Thymus (tissue), 11 donors: ENCODE measurements at regions not wholly inside any gene's neighbourhood (a gene's known extent, or its start where the extent isn't known, plus 50 kb on each side); places are given as distances from the start of the nearest gene placed in this dataset.

Source experiments
- DNase-seq, 9 donors: peaks; one replicate each; pipeline ENCODE4 v3.0.0-alpha.2; 2013; ENCODE audit warnings: low spot score in 9 of 9, low read depth in 6 of 9, missing footprints in 1 of 9
- H3K27ac ChIP-seq, 2 donors: one replicate each; pipeline ENCODE4 v1.5.1; 2013; ENCODE audit warnings: control low read depth in 1 of 2, low read depth in 1 of 2, low read length in 1 of 2, mild to moderate bottlenecking in 1 of 2, moderate library complexity in 1 of 2
- H3K27me3 ChIP-seq, 2 donors: one replicate each; pipeline ENCODE4 v1.5.1; 2013; ENCODE audit warnings: low read length in 1 of 2; ENCODE audit not compliant: control insufficient read depth in 2 of 2, insufficient read depth in 1 of 2
- H3K36me3 ChIP-seq, 2 donors: one replicate each; pipeline ENCODE4 v1.5.1; 2013; ENCODE audit warnings: low read length in 1 of 2, mild to moderate bottlenecking in 1 of 2, moderate library complexity in 1 of 2; ENCODE audit not compliant: control insufficient read depth in 2 of 2, insufficient read depth in 2 of 2
- H3K4me1 ChIP-seq, 2 donors: one replicate each; pipeline ENCODE4 v1.5.1; 2013; ENCODE audit warnings: low read length in 2 of 2; ENCODE audit not compliant: control insufficient read depth in 2 of 2, insufficient read depth in 2 of 2
- H3K4me3 ChIP-seq, 2 donors: one replicate each; pipeline ENCODE4 v1.5.1; 2013; ENCODE audit warnings: low read length in 2 of 2, control low read depth in 1 of 2, mild to moderate bottlenecking in 1 of 2
- H3K9me3 ChIP-seq, 2 donors: one replicate each; pipeline ENCODE4 v1.5.1; 2013; ENCODE audit warnings: low read length in 1 of 2, mild to moderate bottlenecking in 1 of 2; ENCODE audit not compliant: control insufficient read depth in 2 of 2, insufficient read depth in 1 of 2
- WGBS: extraction: QIAGEN DNeasy Blood & Tissue Kit; methylation state at CpG from one replicate; pipeline ENCODE4 v1.1.7; 2013; 5-methylcytosine and 5-hydroxymethylcytosine counted together
- donor health status: healthy.

DNA sequence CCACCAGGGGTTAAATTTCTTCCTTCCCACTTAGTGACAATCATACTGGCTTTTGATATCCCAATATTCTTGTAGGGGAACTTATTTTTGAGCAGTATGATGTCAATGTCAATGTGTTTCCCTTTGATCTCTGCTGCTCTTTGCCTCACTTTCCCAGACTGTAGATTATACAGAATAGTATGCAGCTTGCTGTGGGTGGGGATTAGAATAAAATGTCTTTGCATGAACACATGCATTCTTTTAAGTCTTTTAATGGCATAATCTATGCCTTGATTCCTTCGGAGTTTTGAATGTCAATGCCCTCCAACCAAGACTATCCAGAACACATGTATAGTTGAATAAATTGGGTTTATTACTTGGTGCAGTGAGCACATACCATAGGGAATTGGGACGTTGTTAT lies 125.5 kb downstream of the IL20RB start:
- no peaks in the 10 kb centered on the region for H3K9me3 ChIP-seq
- 97% methylated on average over 2 of the region's 2 CpGs for WGBS
- no peak overlapping the region for H3K27ac ChIP-seq
- H3K27me3 ChIP-seq = no peaks in the 10 kb centered on the region
- no peak for DNase-seq
- H3K36me3 ChIP-seq = no peaks in the 10 kb centered on the region
- H3K4me3 ChIP-seq = no peak overlapping the region
- no peaks in the 10 kb centered on the region for H3K4me1 ChIP-seq

DNA sequence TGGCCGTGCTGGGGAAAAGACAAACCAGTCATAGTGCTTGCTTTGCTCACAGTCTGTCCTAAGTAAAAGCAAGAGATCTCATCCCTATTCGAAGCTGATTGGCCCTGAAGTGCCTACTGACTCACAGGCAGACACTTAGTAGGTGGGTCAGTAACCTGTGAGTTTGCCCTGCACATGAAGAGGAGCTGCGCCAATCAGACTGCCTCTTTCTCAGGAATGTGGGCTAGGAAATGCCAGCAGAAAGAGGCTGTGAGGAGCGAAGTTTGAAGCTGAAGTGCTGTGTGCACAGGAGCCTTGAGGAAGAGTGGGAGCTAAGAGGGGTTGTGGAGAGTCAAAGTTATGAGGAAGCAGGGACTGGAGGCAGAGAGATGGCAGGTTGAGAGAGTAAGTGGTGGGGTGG lies 126.8 kb downstream of the IL20RB start:
- H3K27me3 ChIP-seq = no peaks in the 10 kb centered on the region
- no peak overlapping the region for H3K4me3 ChIP-seq
- no peak overlapping the region for H3K27ac ChIP-seq
- DNase-seq = no peak
- H3K4me1 ChIP-seq = no peaks in the 10 kb centered on the region
- 92% methylated on average over 4 of the region's 4 CpGs for WGBS
- H3K9me3 ChIP-seq = no peaks in the 10 kb centered on the region
- no peaks in the 10 kb centered on the region for H3K36me3 ChIP-seq

DNA sequence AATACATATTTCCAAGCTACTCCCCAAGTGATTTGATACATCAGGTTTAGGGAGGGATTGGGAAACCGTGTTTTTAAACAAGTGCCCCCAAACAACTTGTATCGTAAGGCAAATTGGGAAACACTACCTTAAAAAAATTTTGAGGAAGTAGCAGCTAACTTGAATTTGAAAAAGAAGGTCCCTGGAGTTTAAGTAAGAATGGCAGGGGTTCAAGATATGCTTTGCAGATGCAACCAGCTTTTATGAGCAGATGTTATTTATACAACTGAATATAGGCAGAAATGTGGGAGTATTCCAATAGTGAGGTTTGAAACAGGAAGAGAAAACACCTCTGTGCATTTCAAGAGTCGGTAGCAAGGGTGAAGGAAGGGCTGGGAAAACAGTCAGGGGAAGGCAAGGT lies 139.6 kb downstream of the IL20RB start:
- H3K27ac ChIP-seq = no peak overlapping the region
- no peaks in the 10 kb centered on the region for H3K4me1 ChIP-seq
- H3K4me3 ChIP-seq = no peak overlapping the region
- no peaks in the 10 kb centered on the region for H3K9me3 ChIP-seq
- no peak for DNase-seq
- 34% methylated on average over 3 of the region's 3 CpGs for whole genome bisulfite sequencing
- no peaks in the 10 kb centered on the region for H3K36me3 ChIP-seq
- H3K27me3 ChIP-seq = peaks cover 0 to 2% of the 10 kb centered on the region in 2 donors

DNA sequence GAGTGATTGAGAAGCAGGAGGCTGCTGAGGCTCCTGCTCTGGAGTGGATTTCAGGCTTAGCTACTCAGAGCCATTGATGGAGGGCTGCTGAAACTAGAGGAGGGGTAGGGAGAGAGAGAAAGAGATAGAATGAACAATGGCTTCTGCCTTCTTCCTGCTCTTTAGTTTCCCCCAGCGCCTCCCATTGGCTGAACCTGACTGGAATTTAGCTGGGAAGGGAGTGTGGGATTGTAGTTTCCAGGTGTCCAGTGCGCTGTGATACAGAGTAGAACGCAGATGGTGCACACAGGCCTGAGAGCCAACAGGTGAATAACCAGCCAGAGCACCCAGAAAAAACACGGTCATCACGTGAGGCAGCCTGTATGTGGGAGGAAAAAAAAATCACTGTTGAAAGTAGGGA lies 140.1 kb downstream of the IL20RB start:
- WGBS = 96% methylated on average over 5 of the region's 5 CpGs

DNA sequence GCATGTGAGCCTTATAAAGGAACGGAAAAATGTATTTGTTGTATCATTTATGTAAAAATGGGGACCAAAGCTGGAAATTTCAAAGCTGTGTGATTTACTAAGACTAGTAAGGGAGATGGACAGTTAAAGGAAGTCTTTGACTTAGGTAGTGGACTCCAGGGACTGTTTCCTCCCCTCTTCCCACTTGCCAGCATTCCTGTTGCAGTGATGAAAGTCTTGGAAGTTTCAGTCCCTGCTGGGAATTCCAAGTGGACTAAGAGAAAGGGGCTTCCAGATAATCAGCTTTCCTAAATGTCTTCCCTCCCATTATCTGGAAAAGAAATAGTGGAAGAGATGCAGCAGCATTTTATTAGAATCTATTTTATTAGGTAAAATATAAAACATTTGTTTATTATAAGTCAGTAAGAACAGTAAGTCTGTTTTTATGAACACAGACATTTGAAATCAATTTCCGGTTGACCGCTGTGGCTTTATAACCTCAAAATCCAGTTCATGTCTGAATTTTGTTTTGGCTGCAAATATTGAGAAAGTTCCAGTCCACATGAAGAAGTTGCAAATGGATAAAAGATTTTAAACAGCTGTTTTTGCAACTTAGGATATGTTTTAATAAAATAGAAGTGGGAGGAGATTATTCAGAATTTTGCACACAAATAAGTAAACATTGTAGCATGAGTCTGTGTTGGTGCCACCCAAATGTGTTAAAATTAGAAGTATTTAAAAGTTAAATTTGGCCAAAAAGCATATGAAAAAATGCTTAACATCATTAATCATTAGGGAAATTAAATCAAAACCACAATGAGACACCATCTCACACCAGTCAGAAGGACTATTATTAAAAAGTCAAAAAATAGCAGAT lies 141.8 kb downstream of the IL20RB start:
- H3K4me1 ChIP-seq = no peaks in the 10 kb centered on the region
- WGBS = 97% methylated on average over 3 of the region's 3 CpGs

More for the DNA sequence above, 140.1 kb downstream of the IL20RB start:
- no peak for DNase-seq
- no peaks in the 10 kb centered on the region for H3K36me3 ChIP-seq
- H3K4me3 ChIP-seq = no peak overlapping the region
- H3K27ac ChIP-seq = no peak overlapping the region
- H3K9me3 ChIP-seq = no peaks in the 10 kb centered on the region
- peaks cover 0 to 2% of the 10 kb centered on the region in 2 donors for H3K27me3 ChIP-seq
- no peaks in the 10 kb centered on the region for H3K4me1 ChIP-seq

DNA sequence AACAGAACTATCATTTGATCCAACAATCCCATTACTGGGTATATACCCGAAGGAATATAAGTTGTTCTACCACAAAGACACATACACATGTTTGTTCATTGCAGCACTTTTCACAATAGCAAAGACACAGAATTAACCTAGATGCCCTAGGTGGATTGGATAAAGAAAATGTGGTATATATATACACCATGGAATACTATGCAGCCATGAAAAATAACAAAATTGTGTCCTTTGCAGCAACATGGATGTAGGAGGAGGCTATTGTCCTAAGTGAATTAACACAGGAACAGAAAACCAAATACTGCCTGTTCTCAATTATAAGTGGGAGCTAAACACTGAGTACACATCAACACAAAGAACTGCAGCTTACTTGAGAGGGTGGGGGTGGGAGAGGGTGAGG lies 142.5 kb downstream of the IL20RB start:
- 93% methylated on average over 1 of the region's 1 CpG for WGBS
- no peak for DNase-seq
- Histone ChIP-seq H3K27me3 (peaks cover 2 to 3% of the 10 kb centered on the region in 2 donors), H3K4me1 (no peaks in the 10 kb centered on the region), H3K9me3 (no peaks in the 10 kb centered on the region), H3K27ac (no peak overlapping the region), H3K36me3 (no peaks in the 10 kb centered on the region), H3K4me3 (no peak overlapping the region)

More for the DNA sequence above, 141.8 kb downstream of the IL20RB start:
- Histone ChIP-seq H3K9me3 (no peaks in the 10 kb centered on the region), H3K36me3 (no peaks in the 10 kb centered on the region), H3K4me3 (no peak overlapping the region), H3K27me3 (peaks cover under 1 to 2% of the 10 kb centered on the region in 2 donors), H3K27ac (no peak overlapping the region)
- DNase-seq = no peak

DNA sequence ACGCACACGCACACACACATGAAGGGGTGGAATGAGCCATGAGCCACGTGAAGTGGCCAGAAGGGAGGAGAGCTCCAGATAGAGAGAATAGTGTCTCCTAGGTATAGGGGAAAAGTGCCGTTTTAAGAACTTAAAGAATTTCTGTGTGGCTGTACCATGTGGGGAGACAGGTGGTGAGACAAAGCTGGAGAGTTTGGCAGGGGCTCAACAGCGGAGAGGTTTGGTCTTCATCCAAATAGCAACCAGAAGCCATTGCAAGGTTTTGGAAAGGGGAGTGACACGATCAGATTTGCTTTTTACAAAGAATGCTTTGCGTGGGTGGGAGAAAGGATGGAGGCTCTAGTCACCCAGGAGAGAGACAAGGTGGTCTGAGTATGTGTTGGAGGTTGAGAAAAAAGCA lies 146.0 kb downstream of the IL20RB start:
- 94% methylated on average over 7 of the region's 7 CpGs for WGBS
- Histone ChIP-seq H3K4me1 (no peaks in the 10 kb centered on the region), H3K4me3 (no peak overlapping the region), H3K27ac (no peak overlapping the region), H3K9me3 (no peaks in the 10 kb centered on the region), H3K36me3 (no peaks in the 10 kb centered on the region), H3K27me3 (peaks cover 3 to 7% of the 10 kb centered on the region in 2 donors)
- DNase-seq = no peak

DNA sequence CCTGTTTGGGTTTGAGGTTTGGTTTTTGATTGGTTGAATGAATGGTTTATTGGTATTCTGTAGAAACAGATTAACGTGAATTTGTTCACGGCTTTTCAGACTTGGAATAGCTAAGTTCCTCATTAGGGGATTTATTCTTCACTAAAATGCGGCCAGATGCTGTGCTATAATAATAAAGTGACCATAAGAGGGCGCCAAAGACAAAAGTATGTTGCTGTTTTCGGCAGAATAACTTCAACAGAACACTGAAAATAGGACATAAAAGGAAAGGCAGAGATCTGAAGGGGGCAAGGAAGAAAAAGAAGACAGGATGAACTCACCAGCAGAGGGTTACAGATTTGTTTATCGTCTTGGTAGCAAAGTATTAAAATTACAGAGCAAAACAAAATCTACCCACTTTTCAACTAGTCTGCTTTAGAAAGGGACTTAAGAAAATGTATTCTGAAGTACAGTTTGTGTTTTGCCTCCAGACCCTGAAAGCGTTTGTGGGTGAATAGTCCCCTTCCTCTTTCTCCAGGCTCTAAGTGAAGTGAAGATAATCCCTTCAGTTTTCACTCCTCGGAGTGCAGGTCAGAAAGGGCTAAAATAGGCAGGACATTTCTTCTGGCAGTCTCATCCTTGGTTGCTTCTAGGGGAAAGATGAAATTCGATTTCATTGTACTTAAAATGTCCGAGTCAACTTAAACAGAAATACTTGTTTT lies 147.6 kb downstream of the IL20RB start:
- DNase-seq = peak in 8 of 9 donors; percentile 40 to 80 (median 50)
- Histone ChIP-seq H3K4me1 (no peaks in the 10 kb centered on the region), H3K9me3 (no peaks in the 10 kb centered on the region), H3K27ac (no peak overlapping the region), H3K4me3 (no peak overlapping the region), H3K36me3 (no peaks in the 10 kb centered on the region), H3K27me3 (peaks cover 3 to 7% of the 10 kb centered on the region in 2 donors)
- WGBS = 12% methylated on average over 10 of the region's 10 CpGs

DNA sequence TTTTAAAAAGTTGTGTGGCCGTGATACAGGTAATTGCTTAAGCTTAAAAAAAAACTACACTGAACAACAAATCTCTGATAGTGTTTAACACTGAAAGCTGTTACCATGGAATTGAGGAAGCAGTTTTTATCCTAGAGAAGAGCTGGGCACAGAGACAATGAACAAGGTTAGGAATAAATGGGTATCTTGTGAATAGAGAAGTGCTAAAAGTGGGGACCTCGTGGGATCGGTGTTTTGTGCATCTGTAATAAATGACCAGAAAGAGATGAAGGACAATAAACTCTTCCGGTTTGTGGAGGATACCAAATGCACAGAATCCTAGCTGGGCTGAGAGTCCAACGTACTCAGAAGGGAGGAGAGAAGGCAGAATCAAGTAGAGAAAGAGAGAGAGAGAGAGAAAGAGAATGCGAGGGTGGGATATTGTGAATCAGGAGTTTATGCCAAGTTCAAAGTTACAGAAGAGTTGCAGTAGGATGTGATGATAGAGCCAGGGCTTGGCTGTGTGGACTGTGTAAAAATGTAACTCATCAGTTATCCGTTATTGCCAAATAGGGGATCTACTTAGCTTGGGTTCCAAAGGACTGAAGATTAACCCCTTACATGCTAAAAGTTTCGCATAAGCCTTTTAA lies 148.9 kb downstream of the IL20RB start:
- H3K36me3 ChIP-seq = no peaks in the 10 kb centered on the region
- no peak for DNase-seq
- H3K27me3 ChIP-seq = peaks cover 3 to 7% of the 10 kb centered on the region in 2 donors
- H3K4me3 ChIP-seq = no peak overlapping the region
- no peaks in the 10 kb centered on the region for H3K4me1 ChIP-seq
- 80% methylated on average over 8 of the region's 8 CpGs for WGBS
- H3K9me3 ChIP-seq = no peaks in the 10 kb centered on the region
- H3K27ac ChIP-seq = no peak overlapping the region
